Fibroblast of villous mesenchyme (primary cell): ENCODE measurements at regions not wholly inside any gene's neighbourhood (a gene's known extent, or its start where the extent isn't known, plus 50 kb on each side); places are given as distances from the start of the nearest gene placed in this dataset.
A peak's percentile ranks its signal among the peaks of the same experiment; 100 is the strongest.

Experiments
- DNase-seq: peaks from one replicate; pipeline ENCODE4 v3.0.0-alpha.2; 2010; ENCODE audit warnings: low read depth
- H3K4me3 ChIP-seq: 2 replicates; pipeline ENCODE4 v1.5.1; 2011; ENCODE audit warnings: low read depth, mild to moderate bottlenecking, low read length
- TF ChIP-seq, protein P1 (sequence below): IDR thresholded peaks from 2 replicates; pipeline ENCODE4 v1.5.1; 2012; ENCODE audit warnings: low read depth, mild to moderate bottlenecking, low read length; ENCODE audit not compliant: insufficient read depth

DNA sequence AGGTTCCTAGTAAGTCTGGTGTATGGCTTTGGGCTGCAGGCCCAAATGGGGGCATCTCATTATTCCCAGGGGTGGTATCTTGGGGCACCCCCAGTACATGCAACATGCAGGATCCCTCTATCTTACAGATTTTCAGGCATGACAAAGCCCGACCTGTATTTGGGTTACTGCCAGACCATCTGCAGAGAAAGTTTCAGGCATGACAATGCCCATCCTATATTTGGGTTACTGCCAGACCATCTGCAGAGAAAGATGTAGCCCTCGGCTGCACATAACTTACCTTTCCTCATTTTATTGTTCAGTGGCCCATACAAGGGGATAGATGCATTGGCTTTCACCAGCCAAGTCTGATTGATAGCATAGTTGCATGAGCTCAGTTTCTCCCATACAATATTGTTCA lies 112.2 kb upstream of the RAB18 start:
- TF ChIP-seq, protein P1, sequence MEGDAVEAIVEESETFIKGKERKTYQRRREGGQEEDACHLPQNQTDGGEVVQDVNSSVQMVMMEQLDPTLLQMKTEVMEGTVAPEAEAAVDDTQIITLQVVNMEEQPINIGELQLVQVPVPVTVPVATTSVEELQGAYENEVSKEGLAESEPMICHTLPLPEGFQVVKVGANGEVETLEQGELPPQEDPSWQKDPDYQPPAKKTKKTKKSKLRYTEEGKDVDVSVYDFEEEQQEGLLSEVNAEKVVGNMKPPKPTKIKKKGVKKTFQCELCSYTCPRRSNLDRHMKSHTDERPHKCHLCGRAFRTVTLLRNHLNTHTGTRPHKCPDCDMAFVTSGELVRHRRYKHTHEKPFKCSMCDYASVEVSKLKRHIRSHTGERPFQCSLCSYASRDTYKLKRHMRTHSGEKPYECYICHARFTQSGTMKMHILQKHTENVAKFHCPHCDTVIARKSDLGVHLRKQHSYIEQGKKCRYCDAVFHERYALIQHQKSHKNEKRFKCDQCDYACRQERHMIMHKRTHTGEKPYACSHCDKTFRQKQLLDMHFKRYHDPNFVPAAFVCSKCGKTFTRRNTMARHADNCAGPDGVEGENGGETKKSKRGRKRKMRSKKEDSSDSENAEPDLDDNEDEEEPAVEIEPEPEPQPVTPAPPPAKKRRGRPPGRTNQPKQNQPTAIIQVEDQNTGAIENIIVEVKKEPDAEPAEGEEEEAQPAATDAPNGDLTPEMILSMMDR: no peak
- no peak overlapping the region for H3K4me3 ChIP-seq
- DNase-seq: no peak

DNA sequence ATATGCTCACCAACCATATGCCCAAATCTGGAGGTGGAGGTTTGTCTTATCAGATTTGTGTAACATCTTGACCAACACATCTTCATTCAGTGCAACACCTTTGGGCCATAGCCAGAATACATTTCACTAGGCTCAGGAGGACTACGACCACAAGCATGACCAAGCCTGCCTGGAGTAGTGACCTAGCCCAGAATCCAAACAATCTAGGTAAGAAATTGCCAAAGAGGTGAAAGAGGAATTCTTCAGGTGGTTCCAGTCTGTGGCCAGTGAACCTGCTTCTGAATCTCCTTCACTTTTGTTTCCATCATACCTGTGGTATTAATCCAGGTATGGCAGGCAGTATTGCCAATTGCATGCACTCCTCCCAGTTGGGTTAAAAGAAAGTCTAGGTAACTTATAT lies 112.8 kb upstream of the RAB18 start:
- no peak for DNase-seq
- TF ChIP-seq, protein P1: no peak

DNA sequence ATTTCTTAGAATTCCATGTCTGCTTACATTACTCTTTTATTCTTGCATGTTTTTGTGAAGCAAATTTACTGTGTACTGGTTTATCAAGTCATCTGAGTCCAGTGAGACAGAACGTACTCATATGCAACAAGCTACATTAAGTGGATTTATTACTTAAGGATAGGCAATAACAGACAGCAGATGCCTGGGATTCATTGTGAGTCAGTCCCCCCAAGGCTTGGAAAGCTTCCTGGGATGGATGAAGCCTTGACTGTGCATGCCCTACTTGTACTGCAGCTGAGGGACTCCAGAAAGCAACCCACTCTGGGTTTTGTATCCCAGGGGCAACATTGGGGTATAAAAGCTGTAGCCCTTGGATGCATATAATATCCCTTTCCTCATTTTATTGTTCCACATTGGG lies 113.4 kb upstream of the RAB18 start:
- H3K4me3 ChIP-seq: no peak overlapping the region
- TF ChIP-seq, protein P1: no peak
- peak; percentile 56 for DNase-seq

More for the DNA sequence above, 112.8 kb upstream of the RAB18 start:
- no peak overlapping the region for H3K4me3 ChIP-seq

DNA sequence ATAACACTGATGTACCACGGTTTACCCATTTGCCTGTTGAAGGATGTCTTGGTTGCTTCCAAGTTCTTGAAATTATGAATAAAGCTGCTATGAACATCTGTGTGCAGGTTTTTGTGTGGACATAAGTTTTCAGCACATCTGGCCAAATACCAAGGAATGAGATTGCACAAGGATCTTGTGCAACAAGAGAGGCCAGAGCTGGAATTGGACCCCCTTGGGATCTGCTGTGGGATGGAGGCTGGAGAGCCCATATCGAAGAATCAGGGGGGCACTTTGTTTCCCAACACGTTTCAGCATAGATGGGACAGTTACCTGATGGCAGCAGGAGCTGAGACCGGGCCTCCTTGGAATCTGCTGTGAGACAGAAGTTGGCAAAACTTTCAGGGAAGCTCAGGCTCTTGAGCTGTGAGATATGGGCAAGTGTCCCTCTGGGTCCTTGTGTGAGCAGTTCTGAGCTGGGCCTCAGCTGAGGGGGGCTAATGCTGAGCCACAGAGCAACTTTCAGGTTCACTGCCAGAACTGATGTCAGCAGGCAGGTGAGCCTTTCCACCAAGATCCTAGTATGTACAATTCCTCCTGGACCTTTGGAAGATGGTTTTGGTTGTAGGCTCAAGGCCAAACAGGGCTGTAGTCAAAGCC lies 115.2 kb upstream of the RAB18 start:
- no peak overlapping the region for H3K4me3 ChIP-seq
- TF ChIP-seq, protein P1: no peak
- peak; percentile 43 for DNase-seq

DNA sequence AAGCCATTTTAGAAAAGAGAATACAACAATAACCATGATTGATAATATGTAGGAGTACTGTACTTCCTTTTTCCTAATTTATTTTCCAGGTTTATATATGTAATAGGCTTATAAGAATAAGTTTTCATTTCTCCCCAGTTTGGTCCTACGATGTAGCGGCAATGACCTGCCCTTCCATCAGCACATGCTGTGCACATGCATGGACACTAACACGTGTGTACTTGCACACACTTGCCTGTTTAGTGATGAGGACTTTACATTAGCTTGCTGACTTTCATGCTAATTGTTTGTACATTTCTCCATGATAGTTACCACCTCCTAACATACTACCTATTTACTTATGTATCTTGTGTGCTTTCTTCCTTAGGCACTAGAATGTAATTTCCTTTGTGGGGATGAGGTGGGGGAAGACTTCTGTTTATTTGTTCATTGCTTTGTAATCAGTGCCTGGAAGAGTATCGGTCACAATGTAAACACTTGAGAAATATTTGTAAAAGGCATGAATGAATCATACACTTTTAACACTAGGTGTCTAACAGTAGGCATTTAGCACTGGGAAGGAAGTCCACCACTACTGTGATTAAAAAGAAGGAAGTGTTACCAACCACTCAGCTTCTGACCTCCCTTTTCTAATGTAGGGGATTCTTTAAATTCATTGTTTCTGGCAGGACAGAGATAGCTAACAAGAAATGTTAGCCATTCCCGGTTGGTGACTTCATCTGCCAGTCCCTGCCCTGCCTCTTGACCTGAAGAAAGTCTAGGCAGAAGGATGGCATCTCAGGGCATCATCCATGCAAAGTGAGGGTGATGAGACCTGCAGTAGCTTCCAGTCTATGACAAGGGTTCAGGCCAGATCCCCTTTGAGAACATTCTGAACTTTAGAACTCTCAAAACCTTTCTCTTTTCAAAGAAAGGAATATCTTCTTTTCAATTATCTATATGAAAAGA lies 120.2 kb upstream of the RAB18 start:
- TF ChIP-seq, protein P1: no peak
- H3K4me3 ChIP-seq: no peak overlapping the region
- peak; percentile 20 for DNase-seq

DNA sequence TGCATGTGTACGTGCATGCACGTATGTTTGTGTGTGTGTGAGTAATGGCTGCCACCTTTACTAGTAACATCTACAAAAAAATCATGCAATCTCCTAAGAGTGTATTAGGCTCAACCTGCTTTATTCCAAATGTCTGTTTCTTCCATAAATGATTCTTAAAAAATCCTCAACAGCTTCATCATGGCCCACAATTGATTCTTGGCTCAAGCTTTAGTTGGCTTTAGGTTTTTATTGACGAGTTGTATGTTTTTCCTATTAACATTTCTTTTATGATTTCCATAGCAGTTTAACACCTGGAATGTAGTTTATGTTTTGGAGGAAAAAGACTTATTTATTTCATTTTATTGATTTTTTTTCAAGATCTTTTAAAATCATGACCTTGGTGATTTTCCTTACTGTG lies 121.9 kb upstream of the RAB18 start:
- no peak for DNase-seq
- TF ChIP-seq, protein P1: no peak
- H3K4me3 ChIP-seq: no peak overlapping the region
